PC-9 (cell line): ENCODE measurements at regions not wholly inside any gene's neighbourhood (a gene's known extent, or its start where the extent isn't known, plus 50 kb on each side); places are given as distances from the start of the nearest gene placed in this dataset.

ENCODE experiments used
- BruUV-seq: library from RNA; stranded (reverse); fragments of 400-500 nt; replicated peaks from 2 replicates; lab custom pipeline; 2021; lab: Mats Ljungman, UMichigan
- CTCF ChIA-PET: fragments of 300-600 bp; sonication (Branson Sonifier 250); formaldehyde crosslinking; loops from one replicate; lab custom pipeline; 2022; ENCODE audit warnings: antibody characterized with exemption; lab: Charles Lee
- POLR2A ChIA-PET: fragments of 300-600 bp; sonication (Branson Sonifier 250); formaldehyde crosslinking; loops from one replicate; lab custom pipeline; 2022; ENCODE audit warnings: antibody characterized with exemption; ENCODE audit not compliant: unreplicated experiment; lab: Charles Lee
- DNase-seq, 2 experiments: peaks; one replicate each; pipeline versions ENCODE4 v3.0.0 to v3.0.0-alpha.2; 2015 to 2022; ENCODE audit warnings: mixed read lengths in 1 of 2
- H2AFZ ChIP-seq: fragments of 200-600 bp; sonication (generic); 2 replicates; pipeline ENCODE4 v1.8.1; 2017; ENCODE audit warnings: antibody characterized with exemption
- H3F3A ChIP-seq: fragments of 200-600 bp; sonication (generic); 2 replicates; pipeline ENCODE4 v1.8.1; 2017; ENCODE audit warnings: antibody characterized with exemption, mild to moderate bottlenecking, low read depth; ENCODE audit not compliant: insufficient read depth
- H3K27ac ChIP-seq: fragments of 200-600 bp; sonication (generic); 2 replicates; pipeline ENCODE4 v1.6.1; 2016; ENCODE audit warnings: mixed run types
- H3K27me3 ChIP-seq: fragments of 200-600 bp; sonication (generic); 2 replicates; pipeline ENCODE4 v1.6.1; 2016; ENCODE audit warnings: low read depth, mixed run types; ENCODE audit not compliant: insufficient read depth
- H3K36me3 ChIP-seq: fragments of 200-600 bp; sonication (generic); 2 replicates; pipeline ENCODE4 v1.6.1; 2016; ENCODE audit warnings: low read depth, mixed run types
- H3K4me1 ChIP-seq: fragments of 200-600 bp; sonication (generic); replicated peaks from 2 replicates; pipeline ENCODE4 v1.6.1; 2016; ENCODE audit warnings: mixed run types; ENCODE audit not compliant: insufficient read depth
- H3K4me2 ChIP-seq: fragments of 200-600 bp; sonication (generic); 2 replicates; pipeline ENCODE4 v1.6.1; 2017; ENCODE audit warnings: mixed run types
- H3K4me3 ChIP-seq: fragments of 200-600 bp; sonication (generic); 2 replicates; pipeline ENCODE4 v1.6.1; 2016; ENCODE audit warnings: mixed run types
- H3K79me2 ChIP-seq: fragments of 200-600 bp; sonication (generic); 2 replicates; pipeline ENCODE4 v1.6.1; 2017; ENCODE audit warnings: low read depth, mixed run types
- H3K9me2 ChIP-seq: fragments of 200-600 bp; sonication (generic); 2 replicates; pipeline ENCODE4 v1.8.1; 2017; ENCODE audit warnings: mild to moderate bottlenecking; ENCODE audit not compliant: insufficient read depth
- H3K9me3 ChIP-seq: fragments of 200-600 bp; sonication (generic); 2 replicates; pipeline ENCODE4 v1.8.1; 2016; ENCODE audit warnings: low read depth; ENCODE audit not compliant: insufficient read depth
- H4K20me1 ChIP-seq: fragments of 200-600 bp; sonication (generic); 2 replicates; pipeline ENCODE4 v1.8.1; 2017; ENCODE audit not compliant: insufficient read depth
- EZH2 ChIP-seq: fragments of 200-600 bp; sonication (generic); IDR thresholded peaks from 2 replicates; pipeline ENCODE4 v1.8.0; 2017; ENCODE audit warnings: antibody characterized with exemption, low read depth
- intact Hi-C: fragments of 100-400 bp; cut with micrococcal nuclease; formaldehyde crosslinking; loops from one replicate; pipeline ENCODE4 v1.10.0; 2022; ENCODE audit not compliant: unreplicated experiment
- TF ChIP-seq, protein P1 (sequence below): fragments of 200-600 bp; sonication (generic); conservative IDR thresholded peaks from 2 replicates; pipeline ENCODE4 v1.6.1; 2017; ENCODE audit warnings: mixed run types, antibody characterized with exemption, mild to moderate bottlenecking, moderate library complexity

DNA sequence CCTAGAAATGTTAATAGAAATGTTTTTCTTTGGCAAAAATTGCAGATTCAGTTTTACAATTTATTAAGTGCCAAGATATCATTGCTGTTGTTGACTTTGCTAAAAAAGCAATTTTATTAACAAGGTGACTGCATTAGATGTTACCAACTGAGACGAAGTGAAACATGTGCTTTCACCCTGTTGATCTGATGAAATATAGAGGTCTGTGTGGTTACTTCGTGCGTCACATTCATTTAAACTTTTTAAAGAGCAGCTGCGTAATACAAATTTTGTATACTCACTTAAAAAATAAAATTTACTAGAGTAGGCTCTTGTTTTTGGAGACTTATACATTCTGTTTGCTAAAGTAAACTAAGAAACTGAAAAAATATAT is 465.7 kb downstream of the USP25 start:
- H3K9me3 ChIP-seq, result no peaks in the 10 kb centered on the region; the same call in 1 of the 2 replicates
- intact Hi-C loops, result no loop called here

DNA sequence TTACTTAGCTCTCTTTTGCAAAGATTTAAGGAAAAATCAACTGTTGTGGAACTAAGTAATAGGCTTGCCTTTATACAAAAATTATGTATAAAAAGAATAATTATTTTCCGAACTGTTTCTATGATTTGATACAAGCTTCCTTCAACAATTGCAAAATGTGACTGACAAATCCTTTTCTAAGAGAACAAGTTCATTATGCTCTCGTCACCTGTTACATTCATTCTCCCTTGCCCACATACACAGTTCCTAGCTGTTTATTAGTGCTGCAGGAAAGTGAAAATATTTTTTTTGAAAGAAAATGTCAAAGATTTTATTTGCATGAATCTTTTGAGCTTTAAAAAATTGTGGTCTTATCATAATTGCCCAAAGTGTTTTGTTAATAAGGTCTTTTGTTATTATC is 466.2 kb downstream of the USP25 start:
- no peaks in the 10 kb centered on the region; the same call in 1 of the 2 replicates for H3K9me3 ChIP-seq
- POLR2A ChIA-PET, result no interaction called here
- CTCF ChIA-PET, result no interaction called here
- no peaks in the 10 kb centered on the region for H4K20me1 ChIP-seq
- H3K36me3 ChIP-seq, result no peaks in the 10 kb centered on the region
- no peak overlapping the region for H3K27ac ChIP-seq
- H3K4me3 ChIP-seq, result no peak overlapping the region
- no peaks in the 10 kb centered on the region for H3K27me3 ChIP-seq
- TF ChIP-seq, protein P1, sequence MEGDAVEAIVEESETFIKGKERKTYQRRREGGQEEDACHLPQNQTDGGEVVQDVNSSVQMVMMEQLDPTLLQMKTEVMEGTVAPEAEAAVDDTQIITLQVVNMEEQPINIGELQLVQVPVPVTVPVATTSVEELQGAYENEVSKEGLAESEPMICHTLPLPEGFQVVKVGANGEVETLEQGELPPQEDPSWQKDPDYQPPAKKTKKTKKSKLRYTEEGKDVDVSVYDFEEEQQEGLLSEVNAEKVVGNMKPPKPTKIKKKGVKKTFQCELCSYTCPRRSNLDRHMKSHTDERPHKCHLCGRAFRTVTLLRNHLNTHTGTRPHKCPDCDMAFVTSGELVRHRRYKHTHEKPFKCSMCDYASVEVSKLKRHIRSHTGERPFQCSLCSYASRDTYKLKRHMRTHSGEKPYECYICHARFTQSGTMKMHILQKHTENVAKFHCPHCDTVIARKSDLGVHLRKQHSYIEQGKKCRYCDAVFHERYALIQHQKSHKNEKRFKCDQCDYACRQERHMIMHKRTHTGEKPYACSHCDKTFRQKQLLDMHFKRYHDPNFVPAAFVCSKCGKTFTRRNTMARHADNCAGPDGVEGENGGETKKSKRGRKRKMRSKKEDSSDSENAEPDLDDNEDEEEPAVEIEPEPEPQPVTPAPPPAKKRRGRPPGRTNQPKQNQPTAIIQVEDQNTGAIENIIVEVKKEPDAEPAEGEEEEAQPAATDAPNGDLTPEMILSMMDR, result no peak
- no peak for TF ChIP-seq EZH2
- no peaks in the 10 kb centered on the region for H3K79me2 ChIP-seq
- no peaks in the 10 kb centered on the region for H3K4me1 ChIP-seq
- BruUV-seq, result no TSS peak
- intact Hi-C loops, result no loop called here
- no peaks in the 10 kb centered on the region for H3F3A ChIP-seq
- DNase-seq, result no peak
- no peaks in the 10 kb centered on the region for H3K9me2 ChIP-seq
- no peak overlapping the region for H3K4me2 ChIP-seq
- no peak overlapping the region for H2AFZ ChIP-seq

More for the DNA sequence above, 465.7 kb downstream of the USP25 start:
- Histone ChIP-seq H3K4me2 (no peak overlapping the region), H2AFZ (no peak overlapping the region), H3K27ac (no peak overlapping the region), H3K9me2 (no peaks in the 10 kb centered on the region), H4K20me1 (no peaks in the 10 kb centered on the region), H3K4me3 (no peak overlapping the region), H3F3A (no peaks in the 10 kb centered on the region), H3K79me2 (no peaks in the 10 kb centered on the region), H3K27me3 (no peaks in the 10 kb centered on the region), H3K4me1 (no peaks in the 10 kb centered on the region), H3K36me3 (no peaks in the 10 kb centered on the region)
- TF ChIP-seq EZH2, result no peak
- TF ChIP-seq, protein P1, result no peak
- DNase-seq, result no peak
- ChIA-PET POLR2A (no interaction called here), CTCF (no interaction called here)
- no TSS peak for BruUV-seq

DNA sequence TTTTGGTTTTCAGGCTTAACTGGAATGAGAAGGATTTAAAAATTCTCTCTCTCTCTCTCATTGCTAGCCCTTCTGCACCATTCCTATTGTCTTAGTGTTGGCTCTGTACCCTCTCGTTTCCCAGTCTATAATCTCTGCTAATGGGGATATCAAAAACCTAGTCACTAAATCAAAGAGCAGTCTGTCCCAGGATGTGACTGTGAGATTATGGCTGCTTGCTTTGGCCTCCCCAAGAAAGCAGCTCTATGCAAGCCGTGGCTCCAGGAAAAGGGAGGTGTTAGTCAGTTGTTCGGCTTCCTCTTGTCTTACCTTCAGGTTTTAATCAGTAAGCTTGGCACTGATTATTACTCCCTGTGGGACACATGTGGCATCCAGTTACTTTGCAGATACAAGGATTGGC is 468.8 kb downstream of the USP25 start:
- no peak overlapping the region for H2AFZ ChIP-seq
- H4K20me1 ChIP-seq, result no peaks in the 10 kb centered on the region
- no peak overlapping the region for H3K4me3 ChIP-seq
- H3K9me3 ChIP-seq, result no peaks in the 10 kb centered on the region; the same call in 1 of the 2 replicates
- ChIA-PET POLR2A (no interaction called here), CTCF (interaction anchor here (0.6 kb wide), 1 partner anchor 34 kb away, joined by 6 read pairs; no protein-coding TSS in a partner anchor)
- no peak overlapping the region for H3K4me2 ChIP-seq
- H3K79me2 ChIP-seq, result no peaks in the 10 kb centered on the region
- no peaks in the 10 kb centered on the region for H3K4me1 ChIP-seq
- DNase-seq, result no peak
- BruUV-seq, result no TSS peak
- no peak overlapping the region for H3K27ac ChIP-seq
- H3K27me3 ChIP-seq, result no peaks in the 10 kb centered on the region
- intact Hi-C loops, result no loop called here
- TF ChIP-seq EZH2, result no peak
- TF ChIP-seq, protein P1, result no peak
- no peaks in the 10 kb centered on the region for H3F3A ChIP-seq
- H3K9me2 ChIP-seq, result no peaks in the 10 kb centered on the region
- no peaks in the 10 kb centered on the region for H3K36me3 ChIP-seq
